ENCODE measurements at regions not wholly inside any gene's neighbourhood (a gene's known extent, or its start where the extent isn't known, plus 50 kb on each side); places are given as distances from the start of the nearest gene placed in this dataset.

DNA sequence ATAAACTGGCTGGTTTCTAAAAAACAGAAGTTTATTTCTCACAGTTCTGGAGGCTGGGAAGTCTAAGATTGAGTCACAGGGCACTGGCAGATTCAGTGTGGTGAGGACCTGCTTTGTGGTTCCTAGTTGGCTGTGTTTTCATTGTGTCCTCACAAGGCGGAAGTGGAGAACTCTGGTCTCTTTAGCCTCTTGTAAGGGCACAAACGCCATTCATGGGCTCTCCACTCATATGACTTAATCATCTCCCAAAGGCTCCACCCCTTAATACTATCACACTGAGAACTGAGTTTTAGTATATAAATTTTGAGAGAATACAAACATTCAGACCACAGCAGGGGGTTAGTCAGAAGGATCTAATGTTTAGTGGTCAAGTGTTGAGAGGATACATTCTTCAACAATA, 208.2 kb downstream of the SEC61B start:
- no peak overlapping the region for H3K4me3 ChIP-seq (ENCODE audit: extremely low read depth in 1 of 4, insufficient read depth in 2 of 4, low read depth in 3 of 4, low read length in 4 of 4)
- no peak overlapping the region for H2AK5ac ChIP-seq (ENCODE audit: low read depth, low read length)
- no peaks in the 10 kb centered on the region for H3K23me2 ChIP-seq (ENCODE audit: low read depth, low read length)
- no peaks in the 10 kb centered on the region for H3K79me2 ChIP-seq (ENCODE audit: control insufficient read depth in 1 of 2, insufficient read depth in 2 of 2, low read length in 2 of 2)
- TF ChIP-seq HDAC6 (IDR thresholded peaks at IDR 0.05; ENCODE audit: low read depth, low read length): no peak
- TF ChIP-seq JUND (IDR thresholded peaks at IDR 0.05; ENCODE audit: low read length): no peak
- no peak for TF ChIP-seq NRF1 (IDR thresholded peaks at IDR 0.05; ENCODE audit: low read depth, low read length)
- no peak for TF ChIP-seq CHD1 (IDR thresholded peaks at IDR 0.05; ENCODE audit: low read depth, low read length)
- no peak for TF ChIP-seq RXRA (IDR thresholded peaks at IDR 0.05; ENCODE audit: insufficient read depth, low read depth, low read length)
- TF ChIP-seq NANOG (IDR thresholded peaks at IDR 0.05; ENCODE audit: insufficient read depth, low read depth, low read length, poor library complexity, severe bottlenecking): no peak
- TF ChIP-seq POLR2AphosphoS5 (IDR thresholded peaks at IDR 0.05; ENCODE audit: low read depth, low read length): no peak
- no peak for TF ChIP-seq KDM4A (IDR thresholded peaks at IDR 0.05; ENCODE audit: low read depth, low read length, severe bottlenecking)
- TF ChIP-seq, protein P1, sequence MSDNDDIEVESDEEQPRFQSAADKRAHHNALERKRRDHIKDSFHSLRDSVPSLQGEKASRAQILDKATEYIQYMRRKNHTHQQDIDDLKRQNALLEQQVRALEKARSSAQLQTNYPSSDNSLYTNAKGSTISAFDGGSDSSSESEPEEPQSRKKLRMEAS (IDR thresholded peaks at IDR 0.05): no peak
- TF ChIP-seq KDM1A (IDR thresholded peaks at IDR 0.05; ENCODE audit: borderline replicate concordance, low read length): no peak
- no peak for TF ChIP-seq CBX8 (IDR thresholded peaks at IDR 0.05; ENCODE audit: borderline replicate concordance, low read depth, low read length)
- H4K8ac ChIP-seq (ENCODE audit: extremely low read depth, insufficient read depth, low read length): no peak overlapping the region
- H3K27ac ChIP-seq (ENCODE audit: low read depth, low read length): no peak overlapping the region
- ChIA-PET POLR2A (ENCODE audit: partially characterized antibody) (no interaction called here), CTCF (ENCODE audit: partially characterized antibody) (no interaction called here)
- no peaks in the 10 kb centered on the region for H4K20me1 ChIP-seq (replicated peaks in 1 of 2; ENCODE audit: control insufficient read depth in 1 of 2, insufficient read depth in 2 of 2, low read length in 2 of 2)
- no peak overlapping the region for H3K56ac ChIP-seq (replicated peaks; ENCODE audit: insufficient read length, low read depth, low read length)
- no peak overlapping the region for H3K23ac ChIP-seq (ENCODE audit: insufficient read length)
- H2BK120ac ChIP-seq (replicated peaks; ENCODE audit: low read depth, low read length): no peak overlapping the region
- no peak overlapping the region for H4K5ac ChIP-seq (ENCODE audit: insufficient read length, low read depth, low read length)
- H3K79me1 ChIP-seq (ENCODE audit: low read depth, low read length): no peaks in the 10 kb centered on the region
- H2BK12ac ChIP-seq (ENCODE audit: low read depth, low read length): no peak overlapping the region
- FAIRE-seq (no peak), DNase-seq (ENCODE audit: low read depth in 1 of 2, low spot score in 2 of 2) (no peak)
- no peak overlapping the region for H3K4me2 ChIP-seq (ENCODE audit: insufficient read depth in 1 of 2, low read depth in 2 of 2, low read length in 2 of 2)
- H3K27me3 ChIP-seq (replicated peaks in 1 of 4; ENCODE audit: control insufficient read depth in 3 of 4, extremely low read depth in 1 of 4, insufficient read depth in 3 of 4, low read length in 3 of 4): no peaks in the 10 kb centered on the region
- no peaks in the 10 kb centered on the region for H3K4me1 ChIP-seq (replicated peaks in 1 of 4; ENCODE audit: control insufficient read depth in 3 of 4, insufficient read depth in 4 of 4, low read length in 3 of 4)
- H2BK15ac ChIP-seq (ENCODE audit: low read length): no peak overlapping the region
- no peaks in the 10 kb centered on the region for H3K36me3 ChIP-seq (ENCODE audit: control insufficient read depth in 2 of 4, insufficient read depth in 4 of 4, low read length in 3 of 4)
- H2AFZ ChIP-seq (ENCODE audit: low read length): no peak overlapping the region
- no peak overlapping the region for H3K4ac ChIP-seq (replicated peaks; ENCODE audit: insufficient read length, low read depth, low read length)
- H3K9me3 ChIP-seq (ENCODE audit: insufficient read depth in 2 of 2, low read depth in 1 of 2, low read length in 1 of 2): no peaks in the 10 kb centered on the region
- 96% methylated on average over 2 of the region's 2 CpGs; no CpG with 5 or more reads in 1 of the 2 experiments for WGBS, 2 experiments (ENCODE audit: extremely low coverage in 1 of 2, insufficient coverage in 1 of 2, insufficient read length in 1 of 2, insufficient replicate concordance in 2 of 2, low coverage in 1 of 2, low lambda C conversion rate in 2 of 2, missing lambda C conversion rate in 1 of 2)
- H3K18ac ChIP-seq (ENCODE audit: extremely low read depth, low read length): no peak overlapping the region
- H3K9ac ChIP-seq (replicated peaks in 1 of 4; ENCODE audit: extremely low read depth in 1 of 4, low read depth in 3 of 4, low read length in 3 of 4): no peak overlapping the region
- no peak overlapping the region for H4K91ac ChIP-seq (replicated peaks; ENCODE audit: insufficient read length, low read length)
- no peak overlapping the region for H2BK20ac ChIP-seq (ENCODE audit: low read length)
- no peak overlapping the region for H3K14ac ChIP-seq (ENCODE audit: insufficient read length)
- no peak overlapping the region for H2BK5ac ChIP-seq (ENCODE audit: low read depth, low read length)
